Right ventricle myocardium superior (tissue), 1 donor: ENCODE measurements at regions not wholly inside any gene's neighbourhood (a gene's known extent, or its start where the extent isn't known, plus 50 kb on each side); places are given as distances from the start of the nearest gene placed in this dataset.
"Not testable (repeated sequence)": the region's sequence is repeated elsewhere in the genome, so short reads cannot be mapped to it uniquely, and the experiment has no call there.

Experiments
- ATAC-seq: fragments of 200-7000 bp; cut with Tn5 transposase; one replicate; pipeline ENCODE4 v1.9.1; 2020; ENCODE audit warnings: mild to moderate bottlenecking; ENCODE audit not compliant: poor library complexity
- DNase-seq: peaks from one replicate; pipeline ENCODE4 v3.0.0-alpha.2; 2020
- intact Hi-C: fragments of 100-400 bp; cut with DNase I; formaldehyde crosslinking; loops from one replicate; pipeline ENCODE4 v1.11.2; 2022
- donor health status: DM: no; HTN: yes; CAD: no; lungs with severe emphysema.

GRCh38 chr2:180846756-180847472, 133.5 kb upstream of the UBE2E3 start:
- no peak for DNase-seq
- intact Hi-C loops = no loop called here
- ATAC-seq = no peak

- no peak for ATAC-seq
- no peak for DNase-seq
- intact Hi-C loops = no loop called here
These were observed 137.9 kb upstream of the UBE2E3 start for GRCh38 chr2:180842461-180842860.

GRCh38 chr2:180840641-180841040, 139.8 kb upstream of the UBE2E3 start:
- DNase-seq (no peak), ATAC-seq (no peak)
- intact Hi-C loops = no loop called here

- DNase-seq (no peak), ATAC-seq (no peak)
- intact Hi-C loops = no loop called here
These were observed 150.6 kb upstream of the UBE2E3 start for GRCh38 chr2:180829836-180830235.

GRCh38 chr2:180829261-180829660, 151.1 kb upstream of the UBE2E3 start:
- intact Hi-C loops = no loop called here
- ATAC-seq = no peak
- no peak for DNase-seq

GRCh38 chr2:180828756-180829155, 151.6 kb upstream of the UBE2E3 start:
- ATAC-seq (no peak), DNase-seq (no peak)
- intact Hi-C loops = no loop called here

- intact Hi-C loops = no loop called here
- DNase-seq (no peak), ATAC-seq (no peak)
These were observed 156.8 kb upstream of the UBE2E3 start for GRCh38 chr2:180823546-180824141.

- intact Hi-C loops = no loop called here
- DNase-seq = no peak
- no peak for ATAC-seq
These were observed 161.3 kb upstream of the UBE2E3 start for GRCh38 chr2:180819106-180819505.

GRCh38 chr2:180818700-180819099, 161.7 kb upstream of the UBE2E3 start:
- ATAC-seq, intact Hi-C loops, DNase-seq: not testable (repeated sequence)

- ATAC-seq (no peak), DNase-seq (no peak)
- intact Hi-C loops = no loop called here
These were observed 181.3 kb upstream of the UBE2E3 start for GRCh38 chr2:180799141-180799540.

GRCh38 chr2:180790891-180791290, 189.5 kb upstream of the UBE2E3 start:
- DNase-seq (no peak), ATAC-seq (no peak)
- intact Hi-C loops = no loop called here

- intact Hi-C loops = no loop called here
- no peak for DNase-seq
These were observed 193.1 kb upstream of the UBE2E3 start for GRCh38 chr2:180787330-180787729.

GRCh38 chr2:180781276-180781675, 199.1 kb upstream of the UBE2E3 start:
- intact Hi-C loops = no loop called here
- DNase-seq = no peak

More at GRCh38 chr2:180787330-180787729, 193.1 kb upstream of the UBE2E3 start:
- ATAC-seq = no peak

GRCh38 chr2:180778291-180778690, 202.1 kb upstream of the UBE2E3 start:
- ATAC-seq (no peak), DNase-seq (no peak)
- intact Hi-C loops = no loop called here

More at GRCh38 chr2:180781276-180781675, 199.1 kb upstream of the UBE2E3 start:
- ATAC-seq = no peak

- ATAC-seq = no peak
- no peak for DNase-seq
- intact Hi-C loops = no loop called here
These were observed 203.5 kb upstream of the UBE2E3 start for GRCh38 chr2:180776921-180777320.

GRCh38 chr2:180775711-180776110, 204.7 kb upstream of the UBE2E3 start:
- DNase-seq (no peak), ATAC-seq (no peak)
- intact Hi-C loops = no loop called here

- intact Hi-C loops, ATAC-seq: not testable (repeated sequence)
These were observed 215.1 kb upstream of the UBE2E3 start for GRCh38 chr2:180765316-180765715.

GRCh38 chr2:180763263-180763989, 217.0 kb upstream of the UBE2E3 start:
- ATAC-seq (no peak), DNase-seq (no peak)
- intact Hi-C loops = no loop called here

More at GRCh38 chr2:180765316-180765715, 215.1 kb upstream of the UBE2E3 start:
- DNase-seq = not testable (repeated sequence)

GRCh38 chr2:180761224-180761623, 219.2 kb upstream of the UBE2E3 start:
- DNase-seq (no peak), ATAC-seq (no peak)
- intact Hi-C loops = no loop called here

GRCh38 chr2:180759631-180760030, 220.8 kb upstream of the UBE2E3 start:
- intact Hi-C loops = no loop called here
- no peak for ATAC-seq

More at GRCh38 chr2:180759631-180760030, 220.8 kb upstream of the UBE2E3 start:
- no peak for DNase-seq
